ENCODE measurements at regions not wholly inside any gene's neighbourhood (a gene's known extent, or its start where the extent isn't known, plus 50 kb on each side); places are given as distances from the start of the nearest gene placed in this dataset.
"Not testable (repeated sequence)": the region's sequence is repeated elsewhere in the genome, so short reads cannot be mapped to it uniquely, and the experiment has no call there.

DNA sequence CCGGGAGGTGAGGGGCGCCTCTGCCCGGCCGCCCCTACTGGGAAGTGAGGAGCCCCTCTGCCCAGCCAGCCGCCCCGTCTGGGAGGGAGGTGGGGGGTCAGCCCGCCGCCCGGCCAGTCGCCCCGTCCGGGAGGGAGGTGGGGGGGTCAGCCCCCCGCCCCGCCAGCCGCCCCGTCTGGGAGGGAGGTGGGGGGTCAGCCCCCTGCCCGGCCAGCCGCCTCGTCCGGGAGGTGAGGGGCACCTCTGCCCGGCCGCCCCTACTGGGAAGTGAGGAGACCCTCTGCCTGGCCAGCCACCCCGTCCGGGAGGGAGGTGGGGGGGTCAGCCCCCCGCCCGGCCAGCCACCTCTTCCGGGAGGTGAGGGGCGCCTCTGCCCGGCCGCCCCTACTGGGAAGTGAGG lies 528.3 kb downstream of the ZEB2 start:
- DNase-seq: not testable (repeated sequence)

DNA sequence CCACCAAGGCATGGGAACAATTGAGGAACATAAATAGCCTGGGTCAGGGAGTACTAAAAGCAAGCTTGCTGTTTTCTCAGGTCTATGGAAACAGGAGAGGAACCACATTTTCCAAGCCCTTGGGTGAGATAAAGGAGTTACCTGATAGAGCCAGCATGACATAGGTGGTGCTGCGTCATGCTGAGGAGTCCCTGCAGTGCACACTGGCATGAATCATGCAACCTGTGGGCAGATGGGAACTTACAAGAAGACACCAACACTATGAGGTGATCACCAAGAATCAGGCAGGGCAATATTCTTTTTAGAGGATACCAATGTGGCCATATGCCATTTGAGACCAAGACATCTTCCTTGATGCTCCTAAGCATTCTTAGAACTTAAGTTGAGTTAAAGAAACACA lies 531.8 kb downstream of the ZEB2 start:
- DNase-seq: no peak

DNA sequence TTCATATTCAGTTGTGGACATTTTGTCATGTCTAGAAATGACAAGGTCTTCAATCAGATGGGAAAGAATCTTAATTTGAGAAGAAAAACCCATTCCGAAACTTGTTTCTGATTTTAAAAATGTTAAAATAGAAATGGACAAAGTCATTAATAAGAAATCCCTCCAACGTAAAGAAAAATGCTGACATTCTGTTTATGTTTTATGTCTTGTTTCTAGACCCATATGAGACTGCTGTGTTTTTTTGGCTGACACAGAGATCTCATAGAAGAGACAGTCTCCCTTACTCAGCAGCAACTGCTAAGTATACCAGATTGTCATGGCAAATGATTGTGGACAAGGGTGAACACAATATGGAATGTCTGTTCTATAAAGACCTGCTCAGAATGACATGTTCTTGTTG lies 538.5 kb downstream of the ZEB2 start:
- no peak for DNase-seq

DNA sequence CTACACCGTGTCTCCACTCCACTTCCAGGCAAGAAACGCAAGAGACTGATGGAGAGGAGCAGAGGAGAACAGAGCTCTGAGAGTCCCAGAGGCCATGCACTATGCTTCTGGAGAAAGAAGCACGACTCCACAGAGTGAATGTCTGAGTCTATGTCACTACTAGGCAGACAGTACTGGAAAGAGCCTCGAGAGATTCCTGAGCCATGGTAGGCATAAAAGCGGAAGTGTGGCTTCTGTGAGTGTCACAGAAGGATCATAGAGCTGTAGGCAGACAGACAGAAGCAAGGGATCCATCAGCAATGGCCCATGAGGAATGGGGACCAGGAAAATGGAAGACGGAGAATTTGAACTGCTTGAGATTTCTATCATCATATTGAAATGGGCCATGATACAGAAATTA lies 542.6 kb downstream of the ZEB2 start:
- no peak for DNase-seq

DNA sequence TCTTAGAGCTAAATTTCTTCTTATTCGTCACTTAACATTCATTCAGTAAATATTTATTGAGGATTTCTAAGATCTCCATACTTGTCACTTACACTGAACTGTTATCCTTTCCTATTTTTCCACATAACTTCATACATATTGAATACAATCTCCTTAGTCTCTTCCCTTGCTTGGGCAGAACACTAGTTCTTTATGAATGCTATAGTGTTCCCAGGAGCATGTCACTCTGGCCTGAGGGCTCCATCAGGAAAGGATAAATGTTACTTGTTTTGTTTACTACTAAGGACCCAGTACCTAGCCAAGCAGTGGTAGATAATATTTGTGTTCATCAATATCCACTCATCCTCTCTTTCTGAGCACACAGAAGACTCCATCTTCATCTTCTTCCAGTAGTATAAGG lies 544.7 kb downstream of the ZEB2 start:
- no peak for DNase-seq

DNA sequence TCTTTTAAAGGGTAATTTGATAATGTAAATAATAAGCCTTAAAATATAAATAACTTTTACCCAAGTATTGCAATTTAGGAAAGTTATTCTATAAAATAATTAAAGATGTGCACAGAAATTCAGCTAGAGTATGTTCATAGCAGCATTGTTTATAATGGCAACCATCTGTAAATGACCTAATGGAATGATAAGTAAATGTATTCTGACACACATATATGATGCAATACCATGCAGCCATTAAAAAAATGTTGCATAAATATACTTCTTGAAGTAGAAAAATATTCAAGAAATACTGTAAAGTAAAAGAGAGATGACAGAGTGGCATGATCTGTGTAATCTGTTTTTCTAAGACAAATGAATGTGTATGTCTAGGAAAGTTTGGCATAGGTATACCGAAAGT lies 545.7 kb downstream of the ZEB2 start:
- DNase-seq: no peak

DNA sequence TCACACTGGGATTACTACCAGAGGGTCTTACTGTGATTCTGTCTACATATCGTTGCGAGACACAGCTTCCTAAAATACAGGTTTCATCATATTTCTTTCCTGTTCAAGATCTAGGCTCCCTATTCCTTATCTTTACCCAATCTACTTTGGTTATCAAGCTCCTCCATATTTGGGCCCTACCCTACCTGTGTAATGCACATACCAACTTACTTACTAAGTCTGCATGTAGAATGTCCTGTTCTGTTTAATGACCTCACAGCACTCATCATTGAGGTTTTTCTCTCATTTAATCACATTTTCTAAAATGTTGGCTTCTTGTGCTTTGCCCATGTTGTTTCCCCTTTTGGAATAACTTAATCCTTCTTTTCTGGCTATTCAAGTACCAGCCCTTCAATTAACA lies 551.1 kb downstream of the ZEB2 start:
- no peak for DNase-seq

DNA sequence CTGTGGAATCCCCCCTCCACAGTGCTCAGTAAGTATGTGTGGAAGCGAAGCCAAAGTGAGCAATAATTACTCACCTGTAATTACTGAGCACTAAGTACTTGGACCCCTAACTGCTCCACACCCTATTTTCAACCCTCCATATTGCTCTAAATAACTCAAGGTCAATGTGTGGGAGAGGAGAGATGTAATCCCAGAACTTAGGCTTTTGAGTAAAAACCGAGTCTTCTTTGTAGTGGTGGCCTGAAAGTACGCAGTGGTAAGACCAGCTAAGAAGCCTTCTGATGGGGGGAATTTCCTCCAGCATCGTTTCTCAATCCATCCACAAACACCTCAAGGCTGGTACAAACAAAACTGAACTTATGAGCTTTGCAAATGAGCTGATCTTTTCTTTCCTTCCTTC lies 551.6 kb downstream of the ZEB2 start:
- DNase-seq: no peak

DNA sequence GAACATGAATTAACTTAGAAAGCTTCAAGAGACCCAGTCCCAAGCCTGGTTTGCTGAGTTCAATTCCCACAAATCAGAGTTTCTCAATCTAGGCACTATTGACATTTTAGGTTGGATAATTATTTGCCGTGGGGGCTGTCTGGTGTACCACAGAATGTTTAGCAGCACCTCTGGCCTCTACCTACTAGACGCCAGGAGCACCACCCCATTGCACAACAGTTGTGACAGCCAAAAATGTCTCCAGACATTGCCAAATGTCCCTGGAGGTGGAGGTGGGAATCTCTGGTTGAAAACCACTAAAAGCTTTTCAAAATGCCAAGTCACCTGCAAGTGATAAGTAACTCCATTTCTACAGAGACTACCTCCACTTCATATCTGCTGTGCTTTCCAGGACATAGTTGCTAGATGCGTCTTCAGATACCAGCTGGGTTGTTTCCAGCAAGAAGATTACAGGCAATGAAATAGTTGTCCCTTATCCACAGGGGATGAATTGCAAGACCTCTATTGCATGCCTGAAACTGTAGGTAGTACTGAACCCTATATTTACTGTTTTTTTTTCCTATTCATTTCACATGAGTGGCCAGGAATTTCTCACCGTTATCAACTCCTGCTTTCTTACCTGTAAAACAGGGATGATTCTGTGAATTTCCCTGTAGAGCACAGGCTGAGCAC lies 554.3 kb downstream of the ZEB2 start:
- no peak for DNase-seq

DNA sequence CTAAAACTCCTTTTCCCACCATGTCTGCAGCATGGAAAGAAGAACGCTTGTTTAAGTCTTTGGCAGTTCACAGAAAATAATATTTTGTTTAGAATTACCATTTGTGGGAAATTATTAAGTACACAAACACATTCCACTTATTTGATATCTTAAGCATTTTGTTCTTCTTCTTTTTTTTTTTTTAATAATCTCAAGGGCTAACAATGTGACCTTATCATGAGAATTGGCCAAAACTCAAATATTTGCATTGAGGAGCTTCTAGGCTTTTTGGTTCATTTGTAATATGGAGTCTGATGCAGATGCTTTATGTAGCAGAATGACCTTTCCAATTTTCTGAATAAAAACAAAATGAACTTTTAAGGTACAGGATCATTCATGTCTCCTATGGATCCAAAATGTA lies 555.0 kb downstream of the ZEB2 start:
- DNase-seq: no peak

DNA sequence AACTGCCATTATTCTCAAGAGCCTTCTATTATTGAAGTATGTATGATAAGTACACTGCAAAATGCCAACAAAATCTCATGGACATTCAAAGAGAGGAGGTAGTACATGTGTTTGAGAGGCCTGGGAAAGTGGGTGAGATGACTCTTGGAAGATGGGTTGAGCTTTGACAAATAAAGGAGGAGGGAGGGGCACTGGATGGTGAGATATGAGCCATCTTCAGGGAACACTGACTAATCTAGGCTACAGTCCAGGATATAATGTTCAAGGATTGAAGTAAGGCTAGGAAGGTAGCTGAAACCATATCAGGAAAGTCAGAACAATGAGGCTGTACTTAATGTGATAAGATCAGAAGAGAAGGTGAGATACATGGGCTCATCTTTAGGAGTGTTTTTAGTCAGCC lies 559.7 kb downstream of the ZEB2 start:
- DNase-seq: no peak

DNA sequence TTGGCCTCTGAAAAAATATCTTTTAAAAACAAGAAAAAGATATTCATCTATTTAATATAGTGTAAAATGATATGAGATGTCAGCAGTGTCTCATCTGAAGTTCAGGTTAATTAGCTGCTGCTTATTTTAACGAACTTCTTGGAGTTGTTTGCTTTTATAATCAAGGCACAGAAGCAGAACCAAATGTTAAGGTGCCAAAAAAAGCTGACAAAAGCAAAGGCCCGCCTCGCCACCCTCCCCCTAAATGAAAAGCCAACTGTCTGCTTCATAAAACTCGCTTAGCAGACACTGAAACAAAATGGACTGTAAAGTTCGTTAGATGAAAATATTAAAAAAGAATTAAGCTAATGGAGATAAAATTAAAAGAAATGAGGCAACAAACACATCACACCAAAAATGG lies 562.6 kb downstream of the ZEB2 start:
- DNase-seq: no peak

DNA sequence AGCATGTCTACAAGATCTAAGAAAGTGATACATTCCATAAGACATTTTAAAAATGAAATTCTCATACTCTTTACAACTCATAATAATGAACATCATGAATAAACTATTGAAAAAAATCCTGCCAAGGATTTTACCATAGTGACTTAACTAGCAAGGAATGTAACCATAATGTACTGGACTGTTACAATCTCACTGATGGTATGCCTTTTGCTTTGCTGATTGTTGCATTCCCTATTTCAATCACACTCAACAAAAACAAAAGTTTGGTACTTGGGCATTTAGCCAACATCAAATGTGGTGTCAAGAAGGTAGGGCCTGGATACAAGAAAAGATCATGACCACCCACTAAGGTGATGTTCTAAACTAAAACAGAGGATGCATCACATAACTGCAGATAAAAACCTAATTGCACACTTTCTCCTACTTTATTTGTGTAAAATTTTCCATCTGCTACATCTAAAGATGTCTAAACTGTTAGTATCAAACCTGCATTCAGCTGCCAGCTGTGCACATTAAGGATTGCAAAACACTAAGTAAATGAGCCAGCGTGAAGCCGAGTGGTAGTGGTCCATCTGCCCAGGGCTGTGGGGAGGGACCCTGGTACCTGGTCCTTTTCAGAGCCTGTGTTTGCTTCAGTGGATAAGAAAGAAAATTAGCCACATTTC lies 564.4 kb downstream of the ZEB2 start:
- no peak for DNase-seq

DNA sequence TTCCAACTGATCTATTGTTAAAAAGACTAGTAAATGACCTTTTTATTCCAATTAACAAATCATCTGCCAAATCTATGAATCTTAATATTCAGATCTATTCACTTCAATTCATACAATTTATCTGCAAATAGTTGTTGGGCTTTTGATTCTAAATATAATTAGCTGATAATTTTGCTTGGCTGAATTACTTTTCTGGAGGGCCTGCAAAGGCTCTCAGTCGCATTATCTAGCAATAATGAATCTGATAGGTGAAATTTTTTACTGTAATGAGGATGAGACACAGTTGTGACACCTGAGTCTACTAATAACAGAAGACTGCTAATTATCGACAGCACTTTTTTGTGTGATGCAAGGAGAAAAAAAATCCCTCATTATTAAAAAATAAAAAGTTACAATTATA lies 565.1 kb downstream of the ZEB2 start:
- no peak for DNase-seq

DNA sequence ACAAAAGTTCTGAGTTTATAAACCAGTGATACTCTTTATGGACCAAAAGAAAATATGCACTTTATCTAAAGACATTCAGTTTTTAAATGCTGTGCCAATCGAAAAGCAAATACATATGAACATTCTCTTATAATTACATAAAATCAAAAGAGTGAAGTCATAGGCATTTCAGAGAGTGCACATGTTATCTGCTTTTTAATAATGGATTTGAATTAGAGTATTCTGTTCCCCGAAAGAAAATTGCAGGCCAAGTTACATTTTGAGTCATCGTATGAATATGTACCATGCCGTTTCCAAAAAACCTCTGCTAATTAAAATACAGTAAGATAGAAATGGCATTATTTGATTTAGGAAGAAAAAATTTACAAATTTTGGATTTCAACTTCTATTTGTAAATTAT lies 565.7 kb downstream of the ZEB2 start:
- DNase-seq: no peak

DNA sequence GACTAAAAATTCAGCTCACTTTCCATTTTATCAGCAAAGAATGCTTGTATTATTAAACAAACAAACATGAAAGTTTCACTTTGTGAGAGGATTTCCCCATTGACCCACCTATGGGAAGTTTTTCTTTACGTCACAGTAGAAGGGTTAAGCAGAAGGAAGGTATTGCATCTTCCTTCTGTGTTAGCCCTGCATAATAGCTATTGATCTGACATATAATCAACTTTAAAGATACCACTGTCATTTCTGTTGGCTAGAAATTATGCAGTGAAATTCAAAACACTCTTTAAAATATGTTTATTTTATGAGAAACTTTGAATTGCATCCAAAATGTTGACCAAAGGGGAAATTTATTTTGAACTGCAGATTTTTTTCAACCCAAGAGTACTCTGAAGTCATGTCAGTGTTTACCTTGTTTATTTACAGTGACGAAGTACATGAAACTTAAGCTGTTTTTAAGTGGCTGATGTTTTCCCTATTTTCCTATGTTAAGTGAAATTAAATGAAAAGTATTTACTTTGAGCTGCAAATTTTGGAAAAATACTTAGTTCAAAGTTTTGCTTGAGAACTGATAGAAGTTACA lies 566.4 kb downstream of the ZEB2 start:
- no peak for DNase-seq

DNA sequence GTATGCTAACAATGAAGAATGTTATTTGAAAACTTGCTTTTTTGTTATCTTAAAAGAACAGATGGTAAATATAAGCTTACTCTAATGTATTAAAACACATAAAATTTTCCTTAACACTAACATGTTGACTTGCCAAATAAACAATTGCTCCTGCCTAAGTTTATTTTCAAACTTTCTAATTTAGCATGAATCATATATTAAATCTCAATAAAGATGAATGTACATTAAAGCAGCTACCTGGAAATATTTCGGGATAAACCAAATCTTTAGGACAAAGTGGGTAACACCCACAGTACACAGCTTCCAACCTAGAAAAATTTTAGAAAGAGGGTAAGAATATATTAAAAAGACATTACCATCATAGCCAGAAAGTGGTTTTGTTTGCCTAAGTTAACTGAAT lies 567.4 kb downstream of the ZEB2 start:
- DNase-seq: no peak

DNA sequence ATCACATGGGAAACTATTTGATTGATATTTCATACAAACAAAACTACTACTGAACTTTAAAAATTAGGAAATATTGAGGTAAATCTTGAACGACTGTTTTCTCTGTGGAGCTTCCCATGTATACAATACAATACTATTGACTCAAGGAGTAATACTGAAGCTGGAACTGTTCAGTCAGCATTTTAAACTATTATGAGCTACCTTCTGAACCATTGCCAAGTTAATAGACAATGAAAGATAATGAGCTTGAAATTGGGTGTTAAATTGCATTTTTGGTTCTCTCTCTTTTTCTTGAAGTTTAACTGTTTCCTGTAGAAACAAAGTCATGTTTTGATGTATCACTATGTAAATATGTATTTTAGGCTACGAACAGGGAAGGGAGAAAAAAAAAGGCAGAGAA lies 569.2 kb downstream of the ZEB2 start:
- DNase-seq: no peak

DNA sequence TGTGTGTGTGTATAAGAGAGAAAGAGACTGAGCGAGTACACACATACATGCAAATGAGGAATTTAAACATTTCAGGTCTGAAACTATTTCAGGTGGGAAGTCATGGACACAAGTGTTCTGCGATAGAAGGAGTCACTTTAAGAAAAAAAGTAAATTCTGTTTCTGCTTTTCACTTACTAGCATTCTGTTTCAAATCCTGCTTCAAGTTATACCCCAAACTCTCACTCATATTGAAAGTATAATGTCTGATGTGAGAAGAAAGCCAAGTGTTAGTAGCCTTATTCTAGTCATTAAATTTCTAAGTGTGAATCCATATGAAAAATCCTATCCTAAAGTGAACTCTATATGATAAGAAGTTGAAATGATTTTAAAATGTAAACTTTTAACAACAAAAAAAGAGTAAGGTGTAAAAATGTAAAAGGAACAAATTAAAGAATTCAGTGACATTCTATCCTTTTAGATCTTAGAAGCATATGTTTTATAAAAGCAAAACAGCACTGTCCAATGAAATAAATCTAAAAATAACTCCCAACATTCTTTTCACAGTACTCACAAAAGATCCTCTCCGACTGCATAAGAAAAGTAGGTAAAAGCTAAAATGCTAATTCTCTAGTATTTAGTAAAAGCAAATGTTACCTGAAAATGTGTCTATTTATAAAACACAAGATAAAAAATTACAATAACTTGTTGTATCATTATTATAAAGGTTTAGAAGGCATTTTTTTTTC lies 570.6 kb downstream of the ZEB2 start:
- no peak for DNase-seq

DNA sequence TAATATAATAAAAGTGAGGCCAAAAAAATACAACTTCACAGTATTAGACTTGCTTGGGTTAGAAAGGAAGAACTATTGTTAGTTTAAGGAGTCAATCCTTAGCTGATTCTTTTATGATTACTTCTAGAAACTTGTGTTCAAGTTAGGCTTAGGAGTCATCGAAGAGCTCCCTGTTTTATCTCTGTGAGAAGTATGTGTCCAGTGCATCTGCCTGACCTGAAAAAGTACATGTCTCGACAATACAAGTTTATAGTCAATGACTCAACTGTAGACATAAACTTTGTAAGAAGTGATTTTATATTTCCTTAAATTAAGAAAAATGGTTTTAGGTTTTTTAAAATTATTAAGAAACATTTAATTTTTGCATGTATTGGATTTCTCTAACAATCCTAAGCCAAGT lies 571.2 kb downstream of the ZEB2 start:
- no peak for DNase-seq

DNA sequence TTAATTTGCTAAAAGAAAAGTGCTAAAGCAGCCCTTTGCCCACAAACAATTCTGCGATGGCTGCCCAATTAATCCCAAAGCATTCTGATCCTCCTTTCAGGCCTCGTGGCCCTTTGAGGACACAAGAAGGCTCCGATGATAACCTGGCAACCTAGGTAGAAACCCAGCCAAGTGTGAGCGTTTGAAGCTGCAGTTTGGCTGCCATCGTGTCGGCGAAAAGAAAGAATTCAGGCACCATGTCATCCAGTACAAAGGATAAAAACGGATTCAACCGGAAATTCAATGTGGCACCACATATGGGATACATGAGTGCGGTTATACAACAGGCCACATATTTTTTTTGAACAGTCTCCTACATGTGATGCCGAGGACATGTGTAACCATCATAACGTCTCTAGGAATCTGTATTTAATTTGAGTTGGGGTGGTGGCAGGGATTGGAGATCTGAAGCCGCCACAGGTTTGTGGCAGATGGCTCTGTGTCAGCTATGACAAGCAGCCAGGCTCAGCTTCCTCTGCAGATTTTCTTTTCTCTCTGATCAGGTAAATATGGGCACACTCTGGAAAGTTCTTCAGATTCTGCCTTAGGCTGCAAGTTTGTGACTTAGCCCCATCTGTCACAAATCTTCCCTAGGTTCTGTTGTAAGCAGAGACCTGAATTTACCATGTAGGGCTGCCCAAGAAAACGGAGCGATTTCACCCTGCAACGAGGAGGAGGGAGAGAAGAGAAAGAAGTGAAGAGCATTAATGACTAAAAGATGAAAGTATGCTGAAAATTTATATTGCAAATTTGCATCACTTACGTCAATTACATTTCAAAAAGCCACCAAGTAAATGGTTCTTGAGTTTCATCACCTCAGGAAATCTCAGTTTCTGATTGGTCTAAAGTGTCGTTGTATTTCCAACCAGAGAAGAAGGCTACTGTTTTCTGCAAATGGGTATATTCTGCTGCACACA lies 573.2 kb downstream of the ZEB2 start:
- DNase-seq: no peak

DNA sequence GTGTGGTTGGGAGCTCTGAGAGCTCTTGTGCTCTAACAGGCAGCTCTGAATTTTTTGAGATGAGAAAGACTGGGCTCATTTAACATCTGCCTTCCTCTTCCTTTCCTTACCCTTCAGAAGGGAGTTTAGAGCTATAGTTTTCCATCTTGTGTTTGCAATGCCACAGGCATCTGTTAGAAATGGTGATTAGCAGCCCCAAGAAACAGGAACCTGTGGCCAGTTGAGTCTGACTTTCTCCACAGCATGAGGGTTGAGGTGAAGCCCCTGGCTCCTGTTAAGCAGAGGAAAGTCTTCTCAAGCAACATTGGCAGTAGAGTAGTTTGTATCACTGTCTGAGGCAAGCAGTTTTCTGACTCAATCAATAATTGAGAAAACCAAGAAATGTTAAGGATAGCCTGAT lies 577.4 kb downstream of the ZEB2 start:
- no peak for DNase-seq

DNA sequence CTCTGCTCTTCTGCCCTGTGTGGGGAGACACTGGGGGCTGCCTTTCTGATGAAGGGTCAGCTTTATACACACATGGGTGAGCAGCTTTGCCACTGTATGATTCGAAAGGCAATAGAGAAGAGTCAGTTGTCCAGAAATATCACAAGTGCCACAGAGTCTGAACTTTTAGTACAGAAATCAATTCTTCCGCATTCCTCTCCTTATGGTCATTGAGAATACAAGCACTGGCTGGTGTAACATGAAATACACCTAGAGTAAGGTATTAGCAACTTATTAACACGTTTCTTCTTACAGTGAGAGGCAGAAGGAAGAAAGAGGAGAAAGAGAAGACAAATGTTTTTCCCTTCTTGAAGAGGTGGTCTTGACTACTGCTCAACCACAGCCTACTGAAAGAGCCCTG lies 579.2 kb downstream of the ZEB2 start:
- DNase-seq: no peak
